ENCODE measurements at regions not wholly inside any gene's neighbourhood (a gene's known extent, or its start where the extent isn't known, plus 50 kb on each side); places are given as distances from the start of the nearest gene placed in this dataset.

- DNase-seq (ENCODE audit: low read depth, low spot score) (no peak), ATAC-seq (no peak), FAIRE-seq (no peak)
- ChIA-PET SMC1A (ENCODE audit: uncharacterized antibody, unreplicated experiment) (no interaction called here), CTCF (no interaction called here), RAD21 (ENCODE audit: unreplicated experiment) (no interaction called here), POLR2A (no interaction called here)
- no TSS peak for BruUV-seq (replicated peaks)
- Histone ChIP-seq H3K27ac (ENCODE audit: control insufficient read depth, insufficient read depth) (no peak overlapping the region), H3K4me3 (no peak overlapping the region), H3K79me2 (ENCODE audit: control insufficient read depth, insufficient read depth, low read length) (no peaks in the 10 kb centered on the region), H3K4me1 (ENCODE audit: control insufficient read depth, insufficient read depth, low read length) (peaks cover 3% of the 10 kb centered on the region; the same call in 1 of the 2 replicates), H2AFZ (ENCODE audit: control insufficient read depth, low read depth, low read length) (no peak overlapping the region), H3K36me3 (ENCODE audit: control insufficient read depth in 2 of 2, insufficient read depth in 2 of 2, low read length in 1 of 2) (no peaks in the 10 kb centered on the region), H3K9ac (ENCODE audit: control insufficient read depth, insufficient read depth, low read length) (no peak overlapping the region), H4K20me1 (ENCODE audit: control insufficient read depth, insufficient read depth) (no peaks in the 10 kb centered on the region), H3K27me3 (replicated peaks in 1 of 2; ENCODE audit: control insufficient read depth in 2 of 2, insufficient read depth in 2 of 2, low read length in 1 of 2) (peaks cover 0 to 7% of the 10 kb centered on the region in 2 experiments; a peak in 2 of 4 replicates), H3K9me3 (replicated peaks; ENCODE audit: control insufficient read depth, insufficient read depth, low read length) (no peaks in the 10 kb centered on the region), H3K4me2 (ENCODE audit: control insufficient read depth, insufficient read depth) (no peak overlapping the region)
- WGBS (ENCODE audit: insufficient coverage, insufficient replicate concordance, low lambda C conversion rate, missing lambda C conversion rate), result 46% methylated on average over 4 of the region's 4 CpGs
- in situ Hi-C loops (cut with MboI) (no loop called here), intact Hi-C loops (cut with micrococcal nuclease; ENCODE audit: unreplicated experiment) (no loop called here)
- TF ChIP-seq MAX (IDR thresholded peaks at IDR 0.05; ENCODE audit: low read depth, low read length) (no peak), BCLAF1 (IDR thresholded peaks at IDR 0.05) (no peak), NFYA (IDR thresholded peaks at IDR 0.05; ENCODE audit: borderline replicate concordance, low read depth, low read length) (no peak), NBN (IDR thresholded peaks at IDR 0.05) (no peak), GATAD2B (conservative IDR thresholded peaks at IDR 0.05; ENCODE audit: low read depth) (no peak), RFX5 (IDR thresholded peaks at IDR 0.05; ENCODE audit: low read depth, low read length) (no peak), NFIC (IDR thresholded peaks at IDR 0.05; ENCODE audit: low read depth, low read length) (no peak), SP1 (IDR thresholded peaks at IDR 0.05; ENCODE audit: low read depth, low read length) (no peak), ATF3 (IDR thresholded peaks at IDR 0.05; ENCODE audit: borderline replicate concordance, extremely low read depth, low read depth, low read length) (no peak), BMI1 (IDR thresholded peaks at IDR 0.05; ENCODE audit: borderline replicate concordance) (no peak)
Observed at GRCh38 chr15:70556151-70556741, 207.1 kb downstream of the UACA start.
